Neural cell (in vitro differentiated cells): ENCODE measurements at regions not wholly inside any gene's neighbourhood (a gene's known extent, or its start where the extent isn't known, plus 50 kb on each side); places are given as distances from the start of the nearest gene placed in this dataset.

ENCODE experiments used
- H2AFZ ChIP-seq: fragments of 200-600, 300-800 bp; sonication (generic), shearing (Covaris generic); 2 replicates; pipeline ENCODE4 v1.6.0; 2014; ENCODE audit warnings: low read depth, mild to moderate bottlenecking, antibody characterized with exemption, low read length, moderate library complexity
- H3F3A ChIP-seq: fragments of 200-600 bp; shearing (Covaris generic); 2 replicates; pipeline ENCODE4 v1.6.1; 2016; ENCODE audit warnings: mild to moderate bottlenecking, moderate library complexity, mixed read lengths, antibody characterized with exemption, low read length; ENCODE audit not compliant: insufficient read depth, poor library complexity, severe bottlenecking
- H3K27ac ChIP-seq: fragments of 200-600, 300-800 bp; sonication (generic), shearing (Covaris generic); 2 replicates; pipeline ENCODE4 v1.5.1; 2014; ENCODE audit warnings: mild to moderate bottlenecking, low read length, moderate library complexity
- H3K27me3 ChIP-seq: fragments of 300-800, 200-600 bp; sonication (generic), shearing (Covaris generic); 2 replicates; pipeline ENCODE4 v1.6.0; 2014; ENCODE audit warnings: mild to moderate bottlenecking, low read depth, low read length, moderate library complexity; ENCODE audit not compliant: insufficient read depth
- H3K36me3 ChIP-seq: fragments of 300-800, 200-600 bp; sonication (generic), shearing (Covaris generic); 2 replicates; pipeline ENCODE4 v1.5.1; 2014; ENCODE audit warnings: mild to moderate bottlenecking, antibody characterized with exemption, low read length, moderate library complexity; ENCODE audit not compliant: insufficient read depth
- H3K4me2 ChIP-seq: fragments of 300-800, 200-600 bp; sonication (generic), shearing (Covaris generic); 2 replicates; pipeline ENCODE4 v1.6.0; 2014; ENCODE audit warnings: mild to moderate bottlenecking, low read length
- H3K4me3 ChIP-seq: fragments of 300-800, 200-600 bp; sonication (generic), shearing (Covaris generic); 2 replicates; pipeline ENCODE4 v1.5.1; 2014; ENCODE audit warnings: mild to moderate bottlenecking, low read length, moderate library complexity
- H3K79me2 ChIP-seq: fragments of 200-600 bp; shearing (Covaris generic); replicated peaks from 2 replicates; pipeline ENCODE4 v1.6.0; 2014; ENCODE audit warnings: mild to moderate bottlenecking, low read length, moderate library complexity; ENCODE audit not compliant: insufficient read depth
- H3K9ac ChIP-seq: fragments of 300-800, 200-600 bp; sonication (generic), shearing (Covaris generic); 2 replicates; pipeline ENCODE4 v1.6.1; 2016; ENCODE audit warnings: mild to moderate bottlenecking, low read length, mixed read lengths
- H3K9me2 ChIP-seq: fragments of 200-600 bp; shearing (Covaris generic); 2 replicates; pipeline ENCODE4 v1.6.1; 2016; ENCODE audit warnings: mild to moderate bottlenecking, low read length, mixed read lengths; ENCODE audit not compliant: insufficient read depth
- H3K9me3 ChIP-seq: fragments of 200-600, 300-800 bp; sonication (generic), shearing (Covaris generic); 2 replicates; pipeline ENCODE4 v1.6.1; 2016; ENCODE audit warnings: mild to moderate bottlenecking, mixed run types, low read length, moderate library complexity, mixed read lengths
- H4K20me1 ChIP-seq: fragments of 200-600 bp; shearing (Covaris generic); 2 replicates; pipeline ENCODE4 v1.6.1; 2016; ENCODE audit warnings: mild to moderate bottlenecking, mixed run types; ENCODE audit not compliant: insufficient read depth
- EP300 ChIP-seq: fragments of 450-650 bp; conservative IDR thresholded peaks from 2 replicates; pipeline ENCODE4 v1.6.1; 2014; ENCODE audit warnings: antibody characterized with exemption, mild to moderate bottlenecking, moderate library complexity; ENCODE audit not compliant: poor library complexity, severe bottlenecking
- EZH2 ChIP-seq: fragments of 200-600, 300-800 bp; shearing (Covaris generic), sonication (generic); IDR thresholded peaks from 2 replicates; pipeline ENCODE4 v1.6.1; 2014; ENCODE audit warnings: antibody characterized with exemption, low read length, borderline replicate concordance, mild to moderate bottlenecking; ENCODE audit not compliant: insufficient read depth, poor library complexity, severe bottlenecking
- MXI1 ChIP-seq: fragments of 450-650 bp; conservative IDR thresholded peaks from 2 replicates; pipeline ENCODE4 v1.6.1; 2014; ENCODE audit warnings: antibody characterized with exemption, mild to moderate bottlenecking; ENCODE audit not compliant: poor library complexity, severe bottlenecking
- POLR2AphosphoS5 ChIP-seq: IDR thresholded peaks from 2 replicates; pipeline ENCODE4 v1.6.1; 2012
- RAD21 ChIP-seq: fragments of 450-650 bp; conservative IDR thresholded peaks from 2 replicates; pipeline ENCODE4 v1.6.1; 2014; ENCODE audit warnings: antibody characterized with exemption, mild to moderate bottlenecking, moderate library complexity
- SMC3 ChIP-seq: fragments of 450-650 bp; conservative IDR thresholded peaks from 2 replicates; pipeline ENCODE4 v1.6.1; 2014; ENCODE audit warnings: antibody characterized with exemption, mild to moderate bottlenecking, moderate library complexity; ENCODE audit not compliant: poor library complexity
- TAF1 ChIP-seq: IDR thresholded peaks from 2 replicates; pipeline ENCODE4 v1.6.1; 2012; ENCODE audit warnings: low read depth
- TF ChIP-seq, protein P1 (sequence below): IDR thresholded peaks from 2 replicates; pipeline ENCODE4 v1.6.1; 2012; ENCODE audit warnings: borderline replicate concordance
- TF ChIP-seq, protein P2 (sequence below): fragments of 450-650 bp; IDR thresholded peaks from 2 replicates; pipeline ENCODE4 v1.5.1; 2014; ENCODE audit warnings: antibody characterized with exemption, mild to moderate bottlenecking, moderate library complexity; ENCODE audit not compliant: poor library complexity, severe bottlenecking

DNA sequence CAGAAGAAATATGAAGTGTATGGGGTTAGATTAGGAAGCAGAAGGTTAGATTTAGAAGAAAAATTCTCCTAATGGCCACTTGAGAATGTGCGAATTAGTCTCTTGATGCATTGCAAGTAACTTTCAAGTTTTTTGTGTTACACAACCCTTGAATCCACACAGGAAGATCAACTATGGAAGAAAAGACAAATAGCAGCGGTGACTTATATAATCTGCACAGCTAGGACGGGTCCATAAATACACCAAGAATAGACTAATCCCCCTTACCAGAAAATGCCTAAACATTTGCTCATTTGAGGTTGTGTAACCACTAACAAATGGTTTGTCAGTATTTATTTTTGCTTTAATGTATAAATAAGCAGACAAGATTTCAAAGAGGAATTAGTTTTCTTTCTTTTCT, 182.6 kb downstream of the TGFB2 start:
- no peak overlapping the region for H3K4me3 ChIP-seq
- no peaks in the 10 kb centered on the region for H4K20me1 ChIP-seq
- H3K4me2 ChIP-seq, result no peak overlapping the region
- H3K79me2 ChIP-seq, result no peaks in the 10 kb centered on the region
- no peaks in the 10 kb centered on the region for H3K27me3 ChIP-seq
- H3K9me2 ChIP-seq, result no peaks in the 10 kb centered on the region
- no peaks in the 10 kb centered on the region for H3K9me3 ChIP-seq
- no peaks in the 10 kb centered on the region for H3F3A ChIP-seq
- H3K36me3 ChIP-seq, result no peaks in the 10 kb centered on the region
- TF ChIP-seq EP300 (no peak), EZH2 (no peak), MXI1 (no peak), RAD21 (no peak), POLR2AphosphoS5 (no peak), TAF1 (no peak), SMC3 (no peak)
- TF ChIP-seq, protein P1, sequence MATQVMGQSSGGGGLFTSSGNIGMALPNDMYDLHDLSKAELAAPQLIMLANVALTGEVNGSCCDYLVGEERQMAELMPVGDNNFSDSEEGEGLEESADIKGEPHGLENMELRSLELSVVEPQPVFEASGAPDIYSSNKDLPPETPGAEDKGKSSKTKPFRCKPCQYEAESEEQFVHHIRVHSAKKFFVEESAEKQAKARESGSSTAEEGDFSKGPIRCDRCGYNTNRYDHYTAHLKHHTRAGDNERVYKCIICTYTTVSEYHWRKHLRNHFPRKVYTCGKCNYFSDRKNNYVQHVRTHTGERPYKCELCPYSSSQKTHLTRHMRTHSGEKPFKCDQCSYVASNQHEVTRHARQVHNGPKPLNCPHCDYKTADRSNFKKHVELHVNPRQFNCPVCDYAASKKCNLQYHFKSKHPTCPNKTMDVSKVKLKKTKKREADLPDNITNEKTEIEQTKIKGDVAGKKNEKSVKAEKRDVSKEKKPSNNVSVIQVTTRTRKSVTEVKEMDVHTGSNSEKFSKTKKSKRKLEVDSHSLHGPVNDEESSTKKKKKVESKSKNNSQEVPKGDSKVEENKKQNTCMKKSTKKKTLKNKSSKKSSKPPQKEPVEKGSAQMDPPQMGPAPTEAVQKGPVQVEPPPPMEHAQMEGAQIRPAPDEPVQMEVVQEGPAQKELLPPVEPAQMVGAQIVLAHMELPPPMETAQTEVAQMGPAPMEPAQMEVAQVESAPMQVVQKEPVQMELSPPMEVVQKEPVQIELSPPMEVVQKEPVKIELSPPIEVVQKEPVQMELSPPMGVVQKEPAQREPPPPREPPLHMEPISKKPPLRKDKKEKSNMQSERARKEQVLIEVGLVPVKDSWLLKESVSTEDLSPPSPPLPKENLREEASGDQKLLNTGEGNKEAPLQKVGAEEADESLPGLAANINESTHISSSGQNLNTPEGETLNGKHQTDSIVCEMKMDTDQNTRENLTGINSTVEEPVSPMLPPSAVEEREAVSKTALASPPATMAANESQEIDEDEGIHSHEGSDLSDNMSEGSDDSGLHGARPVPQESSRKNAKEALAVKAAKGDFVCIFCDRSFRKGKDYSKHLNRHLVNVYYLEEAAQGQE, result no peak
- TF ChIP-seq, protein P2, sequence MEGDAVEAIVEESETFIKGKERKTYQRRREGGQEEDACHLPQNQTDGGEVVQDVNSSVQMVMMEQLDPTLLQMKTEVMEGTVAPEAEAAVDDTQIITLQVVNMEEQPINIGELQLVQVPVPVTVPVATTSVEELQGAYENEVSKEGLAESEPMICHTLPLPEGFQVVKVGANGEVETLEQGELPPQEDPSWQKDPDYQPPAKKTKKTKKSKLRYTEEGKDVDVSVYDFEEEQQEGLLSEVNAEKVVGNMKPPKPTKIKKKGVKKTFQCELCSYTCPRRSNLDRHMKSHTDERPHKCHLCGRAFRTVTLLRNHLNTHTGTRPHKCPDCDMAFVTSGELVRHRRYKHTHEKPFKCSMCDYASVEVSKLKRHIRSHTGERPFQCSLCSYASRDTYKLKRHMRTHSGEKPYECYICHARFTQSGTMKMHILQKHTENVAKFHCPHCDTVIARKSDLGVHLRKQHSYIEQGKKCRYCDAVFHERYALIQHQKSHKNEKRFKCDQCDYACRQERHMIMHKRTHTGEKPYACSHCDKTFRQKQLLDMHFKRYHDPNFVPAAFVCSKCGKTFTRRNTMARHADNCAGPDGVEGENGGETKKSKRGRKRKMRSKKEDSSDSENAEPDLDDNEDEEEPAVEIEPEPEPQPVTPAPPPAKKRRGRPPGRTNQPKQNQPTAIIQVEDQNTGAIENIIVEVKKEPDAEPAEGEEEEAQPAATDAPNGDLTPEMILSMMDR, result no peak
- H3K9ac ChIP-seq, result no peak overlapping the region
- H3K27ac ChIP-seq, result no peak overlapping the region
- no peak overlapping the region for H2AFZ ChIP-seq

- H3K4me3 ChIP-seq, result no peak overlapping the region
- no peak overlapping the region for H3K9ac ChIP-seq
- no peak overlapping the region for H3K27ac ChIP-seq
- no peak overlapping the region for H2AFZ ChIP-seq
- no peak overlapping the region for H3K4me2 ChIP-seq
- no peaks in the 10 kb centered on the region for H3K9me2 ChIP-seq
- no peaks in the 10 kb centered on the region for H4K20me1 ChIP-seq
- no peaks in the 10 kb centered on the region for H3K27me3 ChIP-seq
- H3F3A ChIP-seq, result no peaks in the 10 kb centered on the region
- TF ChIP-seq, protein P2, result no peak
- TF ChIP-seq EP300 (no peak), RAD21 (no peak), EZH2 (no peak), MXI1 (no peak), TAF1 (no peak), SMC3 (no peak), POLR2AphosphoS5 (no peak)
- TF ChIP-seq, protein P1, result no peak
- no peaks in the 10 kb centered on the region for H3K9me3 ChIP-seq
- no peaks in the 10 kb centered on the region for H3K36me3 ChIP-seq
- no peaks in the 10 kb centered on the region for H3K79me2 ChIP-seq
Measured at GRCh38 chr1:218529646-218530300, 184.6 kb downstream of the TGFB2 start.
